HG02943 (cell line): ENCODE measurements at regions not wholly inside any gene's neighbourhood (a gene's known extent, or its start where the extent isn't known, plus 50 kb on each side); places are given as distances from the start of the nearest gene placed in this dataset.

Experiments used
- ATAC-seq: cut with Tn5 transposase; IDR thresholded peaks from one replicate; pipeline ENCODE4 v1.9.1; 2021; ENCODE audit warnings: mild to moderate bottlenecking, low read depth, moderate library complexity; ENCODE audit not compliant: unreplicated experiment

DNA sequence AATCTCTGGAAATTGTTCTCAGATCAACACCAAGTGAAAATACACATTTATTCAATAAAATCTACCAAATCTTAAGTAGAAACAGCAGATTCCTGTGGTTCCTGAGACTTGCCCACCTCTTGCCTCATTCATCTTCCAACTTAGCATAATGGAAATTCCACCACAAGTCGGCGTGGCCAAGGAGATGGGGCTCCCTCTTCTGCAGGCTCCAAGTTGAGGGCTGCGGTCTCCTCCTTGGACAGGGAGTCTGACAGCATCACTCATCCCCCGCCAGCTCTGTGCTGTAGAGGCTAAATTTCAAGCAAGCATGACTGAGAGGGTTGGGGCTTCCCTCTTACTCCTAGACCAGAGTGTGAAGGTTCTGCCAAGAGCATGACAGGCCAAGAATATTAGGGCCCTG is 273.7 kb downstream of the DIRAS2 start:
- no peak for ATAC-seq

- ATAC-seq, result no peak
These were observed 262.9 kb downstream of the DIRAS2 start for GRCh38 chr9:90379771-90380170.

GRCh38 chr9:90385146-90385545 is 257.5 kb downstream of the DIRAS2 start:
- no peak for ATAC-seq

- ATAC-seq, result no peak
These were observed 249.1 kb downstream of the DIRAS2 start for GRCh38 chr9:90393365-90394152.

DNA sequence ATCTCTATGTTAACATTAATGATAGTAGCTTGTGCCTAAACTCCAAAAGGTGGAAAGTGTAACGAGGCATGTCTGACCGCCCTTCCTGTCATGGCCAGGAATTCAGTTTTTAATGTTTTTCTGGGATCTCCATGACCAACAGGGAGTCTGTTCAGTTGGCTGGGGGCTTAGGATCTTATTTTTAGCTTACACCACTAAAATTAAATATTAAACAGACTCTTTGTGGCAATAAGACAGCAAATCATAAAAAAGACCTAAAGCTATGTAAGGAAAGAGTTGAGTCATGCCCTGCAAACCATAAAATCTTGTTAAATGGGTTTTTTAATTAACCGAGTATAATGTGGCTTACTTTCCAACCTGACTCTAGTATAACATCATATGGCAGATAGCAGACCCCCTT is 247.8 kb downstream of the DIRAS2 start:
- ATAC-seq, result no peak

- no peak for ATAC-seq
These were observed 242.5 kb downstream of the DIRAS2 start for GRCh38 chr9:90400091-90400490.

GRCh38 chr9:90408659-90409058 is 234.0 kb downstream of the DIRAS2 start:
- no peak for ATAC-seq

DNA sequence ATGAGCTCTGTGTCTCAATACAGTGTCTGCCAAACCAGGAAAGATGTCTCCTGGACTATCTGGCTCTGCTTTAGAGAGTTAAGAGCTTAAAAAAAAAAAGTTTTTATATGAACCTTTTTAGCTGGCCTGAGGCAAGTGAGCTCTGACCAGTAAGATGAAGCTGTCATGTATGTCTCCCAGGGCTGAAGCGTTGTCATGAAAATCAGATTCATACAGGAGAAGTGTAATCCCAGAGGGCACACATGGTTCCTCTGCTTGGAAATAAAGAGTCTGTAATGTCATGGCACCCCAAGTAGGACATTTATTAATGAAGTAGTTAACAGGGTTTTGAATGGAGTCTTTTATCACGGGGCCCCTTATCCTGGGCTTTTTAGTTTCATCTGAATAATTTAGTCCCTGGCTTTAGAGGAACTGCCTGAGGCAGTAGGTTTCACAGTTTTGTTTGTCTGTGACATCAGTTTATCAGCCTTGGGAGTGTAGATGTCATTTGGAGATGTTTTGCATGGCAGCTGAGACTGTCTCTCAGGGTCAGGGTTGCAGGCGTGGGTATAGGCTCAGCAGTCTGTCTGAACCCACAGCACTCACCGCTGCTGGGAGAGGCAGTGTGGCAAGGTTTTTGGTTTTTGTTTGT is 223.3 kb downstream of the DIRAS2 start:
- no peak for ATAC-seq

GRCh38 chr9:90420211-90420610 is 222.4 kb downstream of the DIRAS2 start:
- no peak for ATAC-seq

DNA sequence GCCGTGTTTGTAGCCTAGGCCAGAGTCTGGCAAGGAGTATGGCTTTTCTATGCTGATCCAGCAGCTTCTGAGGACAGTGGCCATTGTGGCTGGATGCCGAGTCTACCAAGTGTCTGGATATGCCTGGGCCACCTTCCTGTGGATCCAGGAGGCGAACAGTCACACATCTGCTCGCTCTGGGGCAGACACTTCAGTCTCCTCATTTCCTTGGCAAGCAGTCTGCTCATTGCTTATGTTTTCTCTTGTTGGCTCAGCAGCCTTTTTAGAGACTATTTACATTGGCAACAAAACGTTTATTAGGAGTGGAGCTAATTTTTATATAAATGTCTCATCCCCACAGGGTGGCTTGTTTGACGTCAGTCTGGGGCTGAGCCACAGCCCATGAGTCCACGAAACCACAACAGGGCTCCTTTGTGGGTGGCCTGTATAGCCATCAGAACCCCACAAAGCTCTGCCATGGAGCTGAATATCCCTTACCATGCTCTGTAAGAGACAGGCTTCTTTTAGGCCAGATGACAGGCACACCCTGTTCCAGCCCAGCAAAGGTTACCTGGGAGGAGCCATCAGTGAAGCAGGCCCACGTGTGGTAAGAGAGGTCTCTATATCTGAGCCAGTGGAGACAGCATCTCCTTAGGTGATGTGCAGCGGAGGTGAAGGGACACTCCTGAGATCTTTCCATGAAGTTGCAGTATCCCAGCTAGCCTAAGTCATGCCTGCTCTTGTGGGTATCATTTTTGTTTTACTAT is 221.7 kb downstream of the DIRAS2 start:
- no peak for ATAC-seq

- ATAC-seq, result no peak
These were observed 220.8 kb downstream of the DIRAS2 start for GRCh38 chr9:90421786-90422185.

DNA sequence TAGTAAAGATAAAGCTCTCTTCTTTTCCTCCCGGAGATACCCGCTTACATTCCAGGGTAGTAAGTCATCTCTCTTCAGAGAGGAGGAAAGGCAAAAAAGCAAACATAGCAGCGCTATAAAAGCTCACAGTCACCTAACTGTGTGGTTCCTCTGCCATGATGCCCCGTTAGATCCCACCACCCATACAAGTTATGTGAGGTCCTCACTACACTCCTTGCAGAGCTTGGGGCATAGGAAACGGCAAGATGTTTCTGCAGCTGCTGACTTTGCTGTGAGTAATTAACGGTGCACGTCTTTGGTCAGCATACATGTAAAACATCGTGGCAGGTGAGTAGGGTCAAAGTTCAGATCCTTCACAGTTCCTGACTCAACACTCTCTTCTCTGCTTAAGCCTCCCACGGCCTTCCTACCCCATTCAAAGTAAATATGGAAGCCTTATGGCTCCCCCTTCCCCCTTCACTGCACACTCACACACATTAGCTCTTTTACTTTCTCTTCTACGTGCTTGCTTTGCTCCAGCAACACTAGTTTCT is 218.9 kb downstream of the DIRAS2 start:
- no peak for ATAC-seq

DNA sequence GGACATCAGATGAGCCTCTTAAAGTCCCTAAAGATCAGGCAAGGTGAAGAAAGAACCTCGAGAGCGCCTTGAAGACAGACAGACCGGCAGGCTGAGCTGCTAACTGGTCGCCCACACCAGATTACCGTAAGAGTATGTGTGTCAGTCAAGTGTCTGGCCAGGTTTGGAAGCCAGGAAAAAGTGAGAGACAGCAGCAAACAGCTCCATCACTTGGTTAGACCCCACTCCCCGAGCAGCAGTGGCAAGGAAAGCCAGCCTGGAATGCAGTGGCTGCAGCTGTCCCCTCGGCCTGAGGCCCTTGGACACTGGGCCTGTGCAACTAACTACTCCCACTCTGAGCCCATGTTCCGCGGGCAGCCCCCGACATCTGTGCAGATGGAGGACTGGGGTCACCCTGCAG is 214.1 kb downstream of the DIRAS2 start:
- no peak for ATAC-seq

GRCh38 chr9:90432951-90433350 is 209.7 kb downstream of the DIRAS2 start:
- no peak for ATAC-seq

GRCh38 chr9:90433398-90433941 is 209.2 kb downstream of the DIRAS2 start:
- no peak for ATAC-seq

DNA sequence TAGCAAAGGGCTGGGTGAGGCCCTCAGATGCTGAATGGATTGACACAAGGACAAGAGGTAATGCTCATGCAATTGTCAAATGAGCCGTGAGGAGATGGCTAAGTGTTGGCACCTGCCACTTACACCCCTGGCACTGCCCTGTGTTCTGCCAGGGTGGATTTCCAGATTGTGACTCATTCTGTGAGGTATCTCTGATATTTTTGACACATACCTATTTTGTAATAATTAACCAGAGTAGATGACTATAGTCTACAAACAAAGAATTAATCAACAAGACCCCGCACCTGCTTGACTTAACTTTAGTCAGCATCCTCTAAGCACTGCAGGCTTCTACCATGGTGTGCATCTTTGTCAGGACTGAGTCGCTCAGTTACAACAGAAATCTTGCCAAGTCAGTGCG is 200.8 kb downstream of the DIRAS2 start:
- ATAC-seq, result no peak

DNA sequence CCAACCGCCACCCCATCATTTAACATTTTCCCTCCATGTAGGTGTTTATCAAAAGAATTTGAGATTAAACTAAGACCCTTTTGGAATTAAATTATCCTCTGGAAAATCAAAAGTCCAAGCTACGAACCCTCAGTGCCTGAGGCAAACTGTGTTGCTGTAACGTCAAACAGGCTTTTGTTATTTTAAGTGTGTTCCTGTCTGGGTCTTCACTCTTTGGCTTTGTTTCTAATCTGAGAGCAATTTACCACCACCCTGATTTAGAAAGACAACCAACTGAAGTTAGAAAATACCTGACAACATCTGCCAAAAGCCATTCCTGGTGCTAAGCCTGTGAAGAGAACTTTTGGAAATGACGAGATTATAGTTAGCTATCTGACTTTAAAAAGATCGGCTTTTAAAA is 199.9 kb downstream of the DIRAS2 start:
- no peak for ATAC-seq

- ATAC-seq, result no peak
These were observed 197.9 kb downstream of the DIRAS2 start for GRCh38 chr9:90444609-90445204.

- ATAC-seq, result no peak
These were observed 197.2 kb downstream of the DIRAS2 start for GRCh38 chr9:90445391-90445790.

GRCh38 chr9:90446200-90446948 is 196.2 kb downstream of the DIRAS2 start:
- ATAC-seq, result no peak
